CD4-positive, alpha-beta T cell (primary cell): ENCODE measurements at regions not wholly inside any gene's neighbourhood (a gene's known extent, or its start where the extent isn't known, plus 50 kb on each side); places are given as distances from the start of the nearest gene placed in this dataset.
"Not testable (repeated sequence)": the region's sequence is repeated elsewhere in the genome, so short reads cannot be mapped to it uniquely, and the experiment has no call there.

Source experiments
- ATAC-seq: fragments of 200-7000 bp; cut with Tn5 transposase; one replicate; pipeline ENCODE4 v1.10.0; 2022; ENCODE audit warnings: mild to moderate bottlenecking; ENCODE audit not compliant: poor library complexity
- CTCF ChIA-PET: fragments of 350-600 bp; sonication (Branson Sonifier 250); formaldehyde crosslinking; loops from one replicate; lab custom pipeline; 2021; ENCODE audit warnings: antibody characterized with exemption, inconsistent platforms; lab: Charles Lee
- POLR2A ChIA-PET: fragments of 350-600 bp; sonication (Branson Sonifier 250); formaldehyde crosslinking; loops from one replicate; lab custom pipeline; 2021; ENCODE audit warnings: antibody characterized with exemption, inconsistent platforms; lab: Charles Lee
- DNase-seq, 14 experiments: peaks; one replicate each; pipeline ENCODE4 v3.0.0-alpha.2; 2013 to 2020; ENCODE audit warnings: mixed read lengths in 2 of 14
- H3K27ac ChIP-seq, 2 donors: one replicate each; pipeline versions ENCODE4 v1.5.1 to v1.7.0; 2013; ENCODE audit warnings: low read length in 2 of 2, low read depth in 1 of 2, mild to moderate bottlenecking in 1 of 2
- H3K27me3 ChIP-seq, 2 experiments: 1 replicate in 1 of 2; 2 replicates in 1 of 2; pipeline versions ENCODE4 v1.6.1 to v1.7.0; 2013; ENCODE audit warnings: low read length in 2 of 2, control low read depth in 1 of 2, mild to moderate bottlenecking in 1 of 2, moderate library complexity in 1 of 2; ENCODE audit not compliant: insufficient read depth in 2 of 2, control insufficient read depth in 1 of 2
- H3K36me3 ChIP-seq: one replicate; pipeline ENCODE4 v1.6.1; 2013; ENCODE audit warnings: low read length, control low read depth; ENCODE audit not compliant: insufficient read depth
- H3K4me1 ChIP-seq: one replicate; pipeline ENCODE4 v1.6.1; 2013; ENCODE audit warnings: low read length, control low read depth; ENCODE audit not compliant: insufficient read depth
- H3K4me3 ChIP-seq: one replicate; pipeline ENCODE4 v1.5.1; 2013; ENCODE audit warnings: mild to moderate bottlenecking, low read length, moderate library complexity
- H3K9me3 ChIP-seq, 2 experiments: 1 replicate in 1 of 2; 2 replicates in 1 of 2; pipeline versions ENCODE4 v1.6.1 to v1.7.0; 2013; ENCODE audit warnings: low read length in 2 of 2, mild to moderate bottlenecking in 2 of 2, control low read depth in 1 of 2, moderate library complexity in 1 of 2; ENCODE audit not compliant: control insufficient read depth in 1 of 2, insufficient read depth in 1 of 2
- H3K27ac Mint-ChIP-seq: one replicate; pipeline ENCODE4 v1.8.0; 2020; ENCODE audit warnings: mixed read lengths
- H3K27me3 Mint-ChIP-seq: one replicate; pipeline ENCODE4 v1.8.0; 2021; ENCODE audit warnings: mixed read lengths
- H3K36me3 Mint-ChIP-seq: one replicate; pipeline ENCODE4 v1.8.0; 2021; ENCODE audit warnings: low read depth, mixed read lengths
- H3K4me1 Mint-ChIP-seq: one replicate; pipeline ENCODE4 v1.8.0; 2021; ENCODE audit warnings: low read depth, mixed read lengths
- H3K4me3 Mint-ChIP-seq: one replicate; pipeline ENCODE4 v1.8.0; 2020; ENCODE audit warnings: mild to moderate bottlenecking, mixed read lengths
- H3K9me3 Mint-ChIP-seq: one replicate; pipeline ENCODE4 v1.8.0; 2020; ENCODE audit warnings: mixed read lengths
- intact Hi-C, 2 experiments: fragments of 100-400 bp; cut with DNase I in 1 of 2; cut with micrococcal nuclease in 1 of 2; formaldehyde crosslinking; loops; one replicate each; pipeline versions ENCODE4 v1.15.1 to v1.9.0; 2023 to 2025; cut with DNase I, micrococcal nuclease
- TF ChIP-seq, protein P1 (sequence below): fragments of 200-600 bp; IDR thresholded peaks from one replicate; pipeline ENCODE4 v1.8.0; 2022; ENCODE audit warnings: antibody characterized with exemption, mild to moderate bottlenecking

DNA sequence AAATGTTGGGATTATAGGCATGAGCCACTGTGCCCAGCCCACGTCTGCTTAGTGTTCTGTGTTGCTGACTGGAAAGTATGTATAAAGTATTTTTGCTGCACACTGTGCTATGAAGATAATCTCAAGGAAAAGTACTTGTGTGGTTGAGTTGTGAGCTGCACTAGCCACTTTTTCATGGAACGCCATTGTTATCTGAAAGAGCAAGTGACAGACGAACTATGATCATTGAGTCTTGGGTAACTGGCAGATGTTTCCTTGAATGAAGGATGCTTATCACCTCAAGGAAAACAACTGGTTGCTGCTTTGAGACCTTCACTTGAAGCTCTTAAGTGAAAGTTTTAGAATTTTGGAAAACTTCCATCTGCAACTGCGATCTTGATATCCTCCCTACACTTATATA lies 82.2 kb upstream of the KCTD1 start:
- Histone ChIP-seq H3K27me3 (peaks cover 0 to 9% of the 10 kb centered on the region in 2 experiments), H3K27ac (no peak overlapping the region), H3K9me3 (peaks cover 0 to 3% of the 10 kb centered on the region in 2 experiments), H3K4me1 (no peaks in the 10 kb centered on the region), H3K4me3 (no peak overlapping the region), H3K36me3 (no peaks in the 10 kb centered on the region)
- TF ChIP-seq, protein P1, sequence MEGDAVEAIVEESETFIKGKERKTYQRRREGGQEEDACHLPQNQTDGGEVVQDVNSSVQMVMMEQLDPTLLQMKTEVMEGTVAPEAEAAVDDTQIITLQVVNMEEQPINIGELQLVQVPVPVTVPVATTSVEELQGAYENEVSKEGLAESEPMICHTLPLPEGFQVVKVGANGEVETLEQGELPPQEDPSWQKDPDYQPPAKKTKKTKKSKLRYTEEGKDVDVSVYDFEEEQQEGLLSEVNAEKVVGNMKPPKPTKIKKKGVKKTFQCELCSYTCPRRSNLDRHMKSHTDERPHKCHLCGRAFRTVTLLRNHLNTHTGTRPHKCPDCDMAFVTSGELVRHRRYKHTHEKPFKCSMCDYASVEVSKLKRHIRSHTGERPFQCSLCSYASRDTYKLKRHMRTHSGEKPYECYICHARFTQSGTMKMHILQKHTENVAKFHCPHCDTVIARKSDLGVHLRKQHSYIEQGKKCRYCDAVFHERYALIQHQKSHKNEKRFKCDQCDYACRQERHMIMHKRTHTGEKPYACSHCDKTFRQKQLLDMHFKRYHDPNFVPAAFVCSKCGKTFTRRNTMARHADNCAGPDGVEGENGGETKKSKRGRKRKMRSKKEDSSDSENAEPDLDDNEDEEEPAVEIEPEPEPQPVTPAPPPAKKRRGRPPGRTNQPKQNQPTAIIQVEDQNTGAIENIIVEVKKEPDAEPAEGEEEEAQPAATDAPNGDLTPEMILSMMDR, result no peak
- Mint-ChIP-seq H3K36me3 (no peaks in the 10 kb centered on the region), H3K4me3 (no peak overlapping the region), H3K4me1 (no peaks in the 10 kb centered on the region), H3K27ac (no peak overlapping the region), H3K27me3 (peaks cover 5% of the 10 kb centered on the region), H3K9me3 (peaks cover 2% of the 10 kb centered on the region)
- ATAC-seq, result no peak
- POLR2A ChIA-PET, result no interaction called here
- intact Hi-C loops, result no loop called here
- no peak for DNase-seq
- CTCF ChIA-PET, result no interaction called here

DNA sequence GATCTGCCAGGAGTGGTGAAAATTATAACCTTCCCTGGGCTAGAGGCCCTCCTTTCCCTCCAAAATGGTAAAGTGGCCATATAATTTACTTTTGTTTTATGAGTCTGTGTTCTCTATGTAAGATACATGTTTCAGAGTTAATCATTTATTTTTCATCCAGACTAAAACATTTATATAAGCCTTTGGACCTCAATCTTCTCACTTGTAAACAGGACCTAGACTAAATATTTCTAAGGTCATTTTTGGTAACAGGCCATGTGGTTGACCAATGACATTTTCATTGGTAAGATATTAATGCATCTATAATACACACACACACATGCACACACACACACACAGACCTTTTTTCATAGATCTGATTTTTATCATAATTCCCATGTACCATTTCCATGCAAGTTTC lies 79.7 kb upstream of the KCTD1 start:
- ChIA-PET POLR2A (no interaction called here), CTCF (no interaction called here)
- intact Hi-C loops, result no loop called here

DNA sequence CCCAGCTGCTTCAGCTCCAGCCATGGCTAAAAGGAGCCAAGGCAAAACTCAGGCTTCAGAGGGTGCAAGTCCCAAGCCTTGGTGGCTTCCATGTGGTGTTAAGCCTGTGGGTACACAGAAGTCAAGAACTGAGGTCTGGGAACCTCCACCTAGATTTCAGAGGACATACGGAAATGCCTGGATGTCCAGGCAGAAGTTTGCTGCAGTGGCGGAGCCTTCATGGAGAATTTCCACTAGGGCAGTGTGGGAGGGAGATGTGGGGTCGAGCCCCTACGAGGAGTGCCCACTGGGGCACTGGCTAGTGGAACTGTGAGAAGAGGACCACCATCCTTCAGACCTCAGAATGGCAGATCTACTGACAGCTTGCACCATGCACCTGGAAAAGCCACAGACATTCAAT lies 76.1 kb upstream of the KCTD1 start:
- Mint-ChIP-seq H3K9me3 (peaks cover 16% of the 10 kb centered on the region), H3K27me3 (peaks cover 6% of the 10 kb centered on the region), H3K36me3 (no peaks in the 10 kb centered on the region), H3K4me3 (no peak overlapping the region), H3K27ac (no peak overlapping the region), H3K4me1 (no peaks in the 10 kb centered on the region)
- intact Hi-C loops, result no loop called here
- H3K9me3 ChIP-seq, result peaks cover 10 to 13% of the 10 kb centered on the region in 2 experiments
- ChIA-PET POLR2A (no interaction called here), CTCF (no interaction called here)
- ATAC-seq (no peak), DNase-seq (no peak)
- no peaks in the 10 kb centered on the region for H3K36me3 ChIP-seq
- peaks cover 0 to 9% of the 10 kb centered on the region in 2 experiments for H3K27me3 ChIP-seq
- no peak overlapping the region for H3K4me3 ChIP-seq
- no peak overlapping the region for H3K27ac ChIP-seq
- no peaks in the 10 kb centered on the region for H3K4me1 ChIP-seq
- TF ChIP-seq, protein P1, result no peak

More for the DNA sequence above, 79.7 kb upstream of the KCTD1 start:
- ATAC-seq (no peak), DNase-seq (no peak)
- Histone ChIP-seq H3K9me3 (peaks cover 6 to 13% of the 10 kb centered on the region in 2 experiments), H3K36me3 (no peaks in the 10 kb centered on the region), H3K4me3 (no peak overlapping the region), H3K27ac (no peak overlapping the region), H3K4me1 (no peaks in the 10 kb centered on the region), H3K27me3 (peaks cover 0 to 9% of the 10 kb centered on the region in 2 experiments)
- no peaks in the 10 kb centered on the region for H3K4me1 Mint-ChIP-seq
- peaks cover 14% of the 10 kb centered on the region for H3K9me3 Mint-ChIP-seq
- H3K27me3 Mint-ChIP-seq, result peaks cover 11% of the 10 kb centered on the region
- no peak overlapping the region for H3K27ac Mint-ChIP-seq
- TF ChIP-seq, protein P1, result no peak
- H3K4me3 Mint-ChIP-seq, result no peak overlapping the region
- H3K36me3 Mint-ChIP-seq, result no peaks in the 10 kb centered on the region

DNA sequence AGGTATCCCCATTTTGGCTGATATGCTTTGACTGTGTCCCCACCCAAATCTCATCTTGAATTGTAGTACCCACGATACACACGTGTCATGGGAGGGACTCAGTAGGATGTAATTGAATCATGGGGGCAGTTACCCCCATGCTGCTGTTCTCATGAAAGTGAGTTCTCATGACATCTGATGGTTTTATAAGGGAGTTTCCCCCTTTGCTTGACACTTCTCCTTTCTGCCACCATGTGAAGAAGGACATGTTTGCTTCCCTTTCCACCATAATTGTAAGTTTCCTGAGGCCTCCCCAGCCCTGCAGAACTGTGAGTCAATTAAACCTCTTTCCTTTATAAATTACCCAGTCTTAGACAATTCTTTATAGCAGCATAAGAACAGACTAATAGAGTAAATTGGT lies 75.0 kb upstream of the KCTD1 start:
- H3K9me3 ChIP-seq, result peaks cover 10 to 13% of the 10 kb centered on the region in 2 experiments
- POLR2A ChIA-PET, H3K36me3 Mint-ChIP-seq, H3K27ac Mint-ChIP-seq, H3K36me3 ChIP-seq, CTCF ChIA-PET, H3K27me3 Mint-ChIP-seq, H3K4me3 Mint-ChIP-seq, H3K27me3 ChIP-seq, H3K4me3 ChIP-seq, H3K4me1 ChIP-seq, intact Hi-C loops, ATAC-seq, H3K27ac ChIP-seq, DNase-seq, H3K4me1 Mint-ChIP-seq: not testable (repeated sequence)
- peaks cover 16% of the 10 kb centered on the region for H3K9me3 Mint-ChIP-seq
